Stimulated activated CD4-positive, alpha-beta T cell treated with anti-CD3 and anti-CD28 coated beads, TNF-alpha, amount 100 ng/mL, for 48 hours (primary cell): ENCODE measurements at regions not wholly inside any gene's neighbourhood (a gene's known extent, or its start where the extent isn't known, plus 50 kb on each side); places are given as distances from the start of the nearest gene placed in this dataset.

Source experiments
- DNase-seq, 3 donors: peaks; one replicate each; pipeline ENCODE4 v3.0.0-alpha.2; 2020; ENCODE audit warnings: low read depth in 3 of 3

GRCh38 chr5:68798877-68799843 lies 294.7 kb upstream of the SLC30A5 start:
- no peak for DNase-seq

GRCh38 chr5:68802430-68802829 lies 291.4 kb upstream of the SLC30A5 start:
- DNase-seq: no peak

- DNase-seq: no peak
Observed at GRCh38 chr5:68803881-68804319, 289.9 kb upstream of the SLC30A5 start.

GRCh38 chr5:68804343-68804742 lies 289.5 kb upstream of the SLC30A5 start:
- no peak for DNase-seq

GRCh38 chr5:68805444-68805843 lies 288.4 kb upstream of the SLC30A5 start:
- no peak for DNase-seq

- no peak for DNase-seq
Observed at GRCh38 chr5:68817632-68818031, 276.2 kb upstream of the SLC30A5 start.

- DNase-seq: no peak
Observed at GRCh38 chr5:68818057-68818695, 275.6 kb upstream of the SLC30A5 start.

DNA sequence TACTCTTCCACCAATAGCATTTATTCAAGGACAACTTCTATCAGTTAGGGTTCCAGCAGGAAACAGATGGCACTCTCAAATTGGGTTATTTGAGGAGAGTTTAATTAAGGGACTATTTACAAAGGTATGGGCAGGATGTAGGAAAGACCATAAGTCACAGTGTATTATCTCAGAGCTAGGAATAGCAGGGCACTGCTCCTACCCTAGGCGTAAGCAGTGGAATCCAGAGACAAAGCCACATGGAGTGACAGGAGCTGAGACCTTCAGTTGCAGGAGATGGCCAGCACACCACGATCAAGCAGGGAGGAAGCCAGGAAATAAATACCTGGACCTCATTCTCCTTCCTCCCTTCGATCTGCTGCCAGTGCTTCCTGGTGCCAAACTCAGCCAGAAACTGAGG lies 274.9 kb upstream of the SLC30A5 start:
- no peak for DNase-seq

GRCh38 chr5:68821056-68821455 lies 272.8 kb upstream of the SLC30A5 start:
- DNase-seq: no peak

DNA sequence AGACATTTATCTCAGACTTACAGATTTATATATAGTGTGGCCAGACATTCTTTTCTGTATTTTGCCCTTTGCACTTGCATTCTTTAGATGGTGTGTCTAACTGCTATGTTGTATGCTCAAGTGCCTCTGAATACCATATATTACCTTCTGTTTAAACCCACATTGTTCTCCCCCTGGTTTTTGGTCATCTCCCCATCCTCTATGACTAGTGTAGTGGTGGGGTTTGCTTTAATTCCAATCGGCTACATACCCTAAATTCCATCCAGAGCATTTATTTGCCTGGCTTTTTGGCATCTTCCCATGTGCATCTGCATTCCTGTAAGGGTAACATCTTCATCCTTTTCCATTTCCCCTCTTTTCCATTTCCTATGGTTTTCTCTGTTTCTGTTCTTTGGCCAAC lies 271.0 kb upstream of the SLC30A5 start:
- DNase-seq: no peak

- no peak for DNase-seq
Observed at GRCh38 chr5:68823301-68823700, 270.5 kb upstream of the SLC30A5 start.

GRCh38 chr5:68830377-68830898 lies 263.4 kb upstream of the SLC30A5 start:
- no peak for DNase-seq

DNA sequence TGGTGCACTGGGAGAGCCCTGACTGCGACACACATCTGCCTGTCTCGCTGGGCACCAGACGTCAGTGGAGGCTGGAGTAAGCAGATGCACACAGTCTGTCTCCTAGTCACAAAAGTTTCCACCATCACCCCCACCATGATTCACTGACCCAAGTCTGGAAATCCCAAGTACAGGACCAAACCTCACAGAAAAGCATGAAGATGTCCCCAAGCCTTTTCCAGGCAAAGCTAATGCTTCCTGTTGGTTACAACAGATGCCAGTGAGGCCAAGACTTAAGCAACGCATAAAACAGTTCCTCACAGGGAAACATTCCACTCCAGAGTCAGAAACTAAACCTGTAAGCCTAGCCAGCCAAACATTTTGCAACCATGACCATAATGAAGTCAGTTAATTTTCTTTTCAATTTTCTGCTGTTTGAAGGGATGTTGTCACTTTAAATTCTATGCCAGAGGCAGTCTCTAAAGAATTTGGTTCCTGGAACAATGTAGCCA lies 259.3 kb upstream of the SLC30A5 start:
- DNase-seq: no peak

DNA sequence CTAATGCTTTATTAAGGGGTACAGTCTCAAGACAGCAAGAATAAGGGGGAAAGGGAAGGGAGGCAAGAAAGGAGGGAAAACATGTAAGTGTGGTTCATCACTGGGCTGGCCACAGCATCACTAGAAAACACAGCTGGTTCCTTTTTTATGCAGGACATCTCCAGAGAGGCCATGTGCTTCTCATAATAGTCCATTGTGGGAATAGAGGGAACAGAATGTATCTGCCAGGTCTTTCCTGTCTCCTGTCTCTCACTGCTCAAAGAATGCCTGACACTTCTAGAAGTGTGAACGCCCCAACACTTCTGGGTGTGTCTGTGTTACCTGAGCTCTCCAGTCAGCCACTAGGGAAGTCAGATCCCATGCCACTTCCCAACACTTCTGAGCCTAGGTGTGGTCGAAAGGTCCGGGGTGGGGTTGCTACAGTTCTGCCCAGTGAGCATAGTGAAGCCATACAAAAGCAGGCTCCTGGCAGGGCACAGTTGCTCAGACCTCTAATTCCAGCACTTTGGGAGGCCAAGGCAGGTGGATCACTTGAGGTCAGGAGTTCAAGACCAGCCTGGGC lies 255.6 kb upstream of the SLC30A5 start:
- no peak for DNase-seq

DNA sequence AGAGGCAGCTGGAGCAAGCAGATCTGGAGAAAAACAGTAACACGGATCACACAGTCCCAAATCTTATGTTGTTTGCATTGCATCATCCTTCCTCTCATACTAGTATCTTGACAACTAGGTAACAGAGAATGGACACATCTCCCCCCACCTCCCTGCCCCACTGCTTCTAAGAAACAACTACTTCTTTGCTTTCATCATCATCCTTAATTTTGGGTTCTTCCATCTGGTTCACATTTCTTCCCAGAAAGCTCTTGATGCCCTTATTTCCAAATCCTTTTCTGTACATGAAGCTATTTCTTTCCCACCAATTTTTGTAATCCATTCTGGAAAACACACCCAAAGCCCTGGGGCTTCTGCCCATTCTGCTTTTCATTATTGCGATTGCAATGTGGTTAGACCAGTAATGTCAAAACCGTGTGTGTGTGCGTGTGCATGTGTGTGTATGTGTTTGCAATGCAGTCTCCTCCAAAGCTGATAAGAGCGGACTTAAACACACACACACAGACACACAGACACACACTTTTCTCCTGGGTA lies 254.7 kb upstream of the SLC30A5 start:
- no peak for DNase-seq

GRCh38 chr5:68843624-68844364 lies 250.0 kb upstream of the SLC30A5 start:
- no peak for DNase-seq

GRCh38 chr5:68845131-68845530 lies 248.7 kb upstream of the SLC30A5 start:
- DNase-seq: no peak

DNA sequence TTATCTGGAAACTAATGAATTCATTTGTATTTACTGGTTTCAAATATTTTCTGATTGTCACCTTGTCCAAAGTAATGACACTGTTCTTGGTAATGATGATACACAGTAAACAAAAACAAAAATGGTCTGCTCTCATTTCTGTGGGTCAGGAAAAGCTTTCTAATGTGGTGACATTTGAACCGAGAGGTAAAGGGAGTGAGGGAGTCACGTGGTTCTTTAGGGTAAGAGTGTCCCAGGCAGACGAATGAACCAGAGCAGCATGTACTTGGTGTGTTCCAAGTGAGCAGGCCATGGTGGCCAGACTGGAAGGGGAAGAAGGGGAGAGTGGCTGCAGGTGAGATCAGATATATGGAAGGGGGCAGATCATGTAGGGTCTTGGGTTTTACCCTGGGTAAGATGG lies 247.0 kb upstream of the SLC30A5 start:
- no peak for DNase-seq

DNA sequence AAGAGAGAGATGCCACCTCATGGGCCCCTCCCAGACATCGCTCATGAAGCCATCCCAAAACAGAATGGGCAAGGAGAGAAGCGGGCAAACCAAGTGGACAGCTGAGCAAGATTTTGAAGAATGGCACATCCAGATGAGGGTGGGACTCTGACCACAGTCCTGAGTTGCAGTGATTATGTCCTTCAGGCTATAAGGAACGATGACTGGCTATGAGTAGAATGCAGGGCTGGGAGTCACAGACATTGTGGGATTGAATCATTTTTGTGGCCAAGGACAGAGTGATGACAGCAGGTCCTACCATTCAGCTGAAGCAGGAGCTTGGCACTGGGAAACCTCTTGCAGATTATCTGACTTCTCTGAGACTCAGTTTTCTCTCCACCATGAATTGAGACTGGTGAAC lies 245.7 kb upstream of the SLC30A5 start:
- DNase-seq: no peak

GRCh38 chr5:68849103-68849502 lies 244.7 kb upstream of the SLC30A5 start:
- no peak for DNase-seq

DNA sequence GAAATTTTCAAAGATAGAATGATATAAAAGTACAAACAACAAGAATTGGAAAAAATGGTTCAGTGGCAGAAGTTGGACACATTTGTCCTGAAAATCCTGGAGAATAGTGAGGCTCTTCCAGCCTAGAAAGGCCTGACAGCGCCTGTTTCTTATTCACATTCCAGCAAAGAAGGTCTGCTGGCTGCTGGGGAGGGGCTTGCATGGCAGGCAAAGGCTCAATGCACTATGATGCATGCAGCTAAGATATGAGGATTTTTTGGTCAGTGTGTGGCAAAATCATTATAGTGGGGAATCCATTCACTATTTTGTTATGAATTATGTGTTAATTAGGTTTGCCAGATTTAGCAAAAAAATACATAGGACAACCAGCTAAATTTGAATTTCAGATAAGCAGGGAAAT lies 243.9 kb upstream of the SLC30A5 start:
- no peak for DNase-seq
